NOMO-1 treated with DMSO at 0.1 percent for 48 hours (cell line): ENCODE measurements at regions not wholly inside any gene's neighbourhood (a gene's known extent, or its start where the extent isn't known, plus 50 kb on each side); places are given as distances from the start of the nearest gene placed in this dataset.
"Not testable (repeated sequence)": the region's sequence is repeated elsewhere in the genome, so short reads cannot be mapped to it uniquely, and the experiment has no call there.

Source experiments
- DNase-seq: peaks from one replicate; lab custom pipeline; 2025; ENCODE audit not compliant: unreplicated experiment; lab: John Stamatoyannopoulos, UW

GRCh38 chr3:176651622-176652021 is 545.7 kb downstream of the TBL1XR1 start:
- no peak for DNase-seq

- DNase-seq, result no peak
Measured at GRCh38 chr3:176650478-176650877, 546.8 kb downstream of the TBL1XR1 start.

- no peak for DNase-seq
Measured at GRCh38 chr3:176647987-176648386, 549.3 kb downstream of the TBL1XR1 start.

GRCh38 chr3:176633511-176633910 is 563.8 kb downstream of the TBL1XR1 start:
- DNase-seq, result no peak

- DNase-seq, result no peak
Measured at GRCh38 chr3:176632925-176633324, 564.4 kb downstream of the TBL1XR1 start.

- no peak for DNase-seq
Measured at GRCh38 chr3:176631165-176631564, 566.1 kb downstream of the TBL1XR1 start.

GRCh38 chr3:176628101-176628639 is 569.1 kb downstream of the TBL1XR1 start:
- no peak for DNase-seq

GRCh38 chr3:176623468-176624150 is 573.7 kb downstream of the TBL1XR1 start:
- DNase-seq, result no peak

GRCh38 chr3:176619833-176620232 is 577.4 kb downstream of the TBL1XR1 start:
- DNase-seq, result no peak

- no peak for DNase-seq
Measured at GRCh38 chr3:176615826-176616225, 581.5 kb downstream of the TBL1XR1 start.

- DNase-seq, result no peak
Measured at GRCh38 chr3:176611703-176612102, 585.6 kb downstream of the TBL1XR1 start.

GRCh38 chr3:176609361-176609760 is 587.9 kb downstream of the TBL1XR1 start:
- DNase-seq, result no peak

GRCh38 chr3:176605553-176605952 is 591.7 kb downstream of the TBL1XR1 start:
- not testable (repeated sequence) for DNase-seq

- DNase-seq, result no peak
Measured at GRCh38 chr3:176595307-176595706, 602.0 kb downstream of the TBL1XR1 start.

GRCh38 chr3:176590722-176591121 is 606.6 kb downstream of the TBL1XR1 start:
- no peak for DNase-seq

GRCh38 chr3:176587089-176587488 is 610.2 kb downstream of the TBL1XR1 start:
- DNase-seq, result no peak

- DNase-seq, result no peak
Measured at GRCh38 chr3:176584413-176585176, 612.7 kb downstream of the TBL1XR1 start.

GRCh38 chr3:176583956-176584355 is 613.3 kb downstream of the TBL1XR1 start:
- DNase-seq, result no peak

GRCh38 chr3:176581589-176581988 is 615.7 kb downstream of the TBL1XR1 start:
- DNase-seq, result no peak

GRCh38 chr3:176579711-176580185 is 617.5 kb downstream of the TBL1XR1 start:
- no peak for DNase-seq

GRCh38 chr3:176578316-176578715 is 619.0 kb downstream of the TBL1XR1 start:
- DNase-seq, result no peak

- no peak for DNase-seq
Measured at GRCh38 chr3:176577447-176577846, 619.8 kb downstream of the TBL1XR1 start.
